PFSK-1 (cell line): ENCODE measurements at regions not wholly inside any gene's neighbourhood (a gene's known extent, or its start where the extent isn't known, plus 50 kb on each side); places are given as distances from the start of the nearest gene placed in this dataset.

ENCODE experiments used
- FOXP2 ChIP-seq: optimal IDR thresholded peaks from 2 replicates; pipeline ENCODE3; 2011; ENCODE audit warnings: borderline replicate concordance, control low read depth, inconsistent platforms; ENCODE audit not compliant: insufficient read depth; ENCODE audit errors: extremely low read length, extremely low read depth
- POLR2AphosphoS5 ChIP-seq: IDR thresholded peaks from 2 replicates; pipeline ENCODE4 v1.6.1; 2012; ENCODE audit warnings: low read depth, mild to moderate bottlenecking, control low read depth, low read length, moderate library complexity
- SIN3A ChIP-seq: IDR thresholded peaks from 2 replicates; pipeline ENCODE4 v1.6.1; 2012; ENCODE audit warnings: mild to moderate bottlenecking, low read length, moderate library complexity, borderline replicate concordance; ENCODE audit not compliant: insufficient read depth
- TF ChIP-seq, protein P1 (sequence below), 2 experiments: IDR thresholded peaks; 2 replicates each; pipeline versions ENCODE4 v1.6.1 to v1.8.0; 2011 to 2012; ENCODE audit warnings: low read depth in 2 of 2, low read length in 2 of 2, control low read depth in 1 of 2, inconsistent platforms in 1 of 2, mild to moderate bottlenecking in 1 of 2, moderate library complexity in 1 of 2; ENCODE audit not compliant: insufficient read depth in 1 of 2

DNA sequence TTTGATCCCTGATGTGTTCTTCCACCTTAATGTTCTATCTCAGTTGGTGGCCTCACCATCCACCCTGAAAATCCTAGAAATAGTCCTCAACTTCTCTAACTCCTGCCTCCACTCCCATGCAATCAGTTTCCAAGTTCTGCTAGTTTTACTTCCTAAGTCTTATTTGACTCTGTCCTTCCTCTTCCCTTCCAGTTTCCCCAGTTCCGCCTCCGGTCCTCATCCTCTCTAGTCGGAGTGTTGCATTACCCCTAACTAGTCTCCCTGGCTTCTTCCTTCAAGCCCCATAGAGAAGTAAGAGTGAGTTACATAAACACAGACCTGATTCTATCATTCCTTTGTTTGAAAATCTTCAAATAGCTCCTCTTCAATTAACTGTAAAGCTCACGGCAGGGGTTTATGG is 236.5 kb downstream of the GXYLT1 start:
- no peak for TF ChIP-seq SIN3A
- no peak for TF ChIP-seq FOXP2
- no peak for TF ChIP-seq POLR2AphosphoS5
- TF ChIP-seq, protein P1, sequence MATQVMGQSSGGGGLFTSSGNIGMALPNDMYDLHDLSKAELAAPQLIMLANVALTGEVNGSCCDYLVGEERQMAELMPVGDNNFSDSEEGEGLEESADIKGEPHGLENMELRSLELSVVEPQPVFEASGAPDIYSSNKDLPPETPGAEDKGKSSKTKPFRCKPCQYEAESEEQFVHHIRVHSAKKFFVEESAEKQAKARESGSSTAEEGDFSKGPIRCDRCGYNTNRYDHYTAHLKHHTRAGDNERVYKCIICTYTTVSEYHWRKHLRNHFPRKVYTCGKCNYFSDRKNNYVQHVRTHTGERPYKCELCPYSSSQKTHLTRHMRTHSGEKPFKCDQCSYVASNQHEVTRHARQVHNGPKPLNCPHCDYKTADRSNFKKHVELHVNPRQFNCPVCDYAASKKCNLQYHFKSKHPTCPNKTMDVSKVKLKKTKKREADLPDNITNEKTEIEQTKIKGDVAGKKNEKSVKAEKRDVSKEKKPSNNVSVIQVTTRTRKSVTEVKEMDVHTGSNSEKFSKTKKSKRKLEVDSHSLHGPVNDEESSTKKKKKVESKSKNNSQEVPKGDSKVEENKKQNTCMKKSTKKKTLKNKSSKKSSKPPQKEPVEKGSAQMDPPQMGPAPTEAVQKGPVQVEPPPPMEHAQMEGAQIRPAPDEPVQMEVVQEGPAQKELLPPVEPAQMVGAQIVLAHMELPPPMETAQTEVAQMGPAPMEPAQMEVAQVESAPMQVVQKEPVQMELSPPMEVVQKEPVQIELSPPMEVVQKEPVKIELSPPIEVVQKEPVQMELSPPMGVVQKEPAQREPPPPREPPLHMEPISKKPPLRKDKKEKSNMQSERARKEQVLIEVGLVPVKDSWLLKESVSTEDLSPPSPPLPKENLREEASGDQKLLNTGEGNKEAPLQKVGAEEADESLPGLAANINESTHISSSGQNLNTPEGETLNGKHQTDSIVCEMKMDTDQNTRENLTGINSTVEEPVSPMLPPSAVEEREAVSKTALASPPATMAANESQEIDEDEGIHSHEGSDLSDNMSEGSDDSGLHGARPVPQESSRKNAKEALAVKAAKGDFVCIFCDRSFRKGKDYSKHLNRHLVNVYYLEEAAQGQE (IDR thresholded peaks at IDR 0.05; ENCODE audit: insufficient read depth in 1 of 2, low read depth in 2 of 2, low read length in 2 of 2) = no peak
